ENCODE measurements at regions not wholly inside any gene's neighbourhood (a gene's known extent, or its start where the extent isn't known, plus 50 kb on each side); places are given as distances from the start of the nearest gene placed in this dataset.
A peak's percentile ranks its signal among the peaks of the same experiment; 100 is the strongest.

- peak in 5 of 6 experiments; percentile 25 to 68 (median 47) for TF ChIP-seq CTCF (IDR thresholded peaks at IDR 0.05)
- no peak for TF ChIP-seq POLR2A (IDR thresholded peaks at IDR 0.05)
These were observed 347.5 kb downstream of the METTL4 start for GRCh38 chr18:2223849-2224248.

Measured in esophagus squamous epithelium (tissue), 4 donors.